ENCODE measurements at regions not wholly inside any gene's neighbourhood (a gene's known extent, or its start where the extent isn't known, plus 50 kb on each side); places are given as distances from the start of the nearest gene placed in this dataset.

DNA sequence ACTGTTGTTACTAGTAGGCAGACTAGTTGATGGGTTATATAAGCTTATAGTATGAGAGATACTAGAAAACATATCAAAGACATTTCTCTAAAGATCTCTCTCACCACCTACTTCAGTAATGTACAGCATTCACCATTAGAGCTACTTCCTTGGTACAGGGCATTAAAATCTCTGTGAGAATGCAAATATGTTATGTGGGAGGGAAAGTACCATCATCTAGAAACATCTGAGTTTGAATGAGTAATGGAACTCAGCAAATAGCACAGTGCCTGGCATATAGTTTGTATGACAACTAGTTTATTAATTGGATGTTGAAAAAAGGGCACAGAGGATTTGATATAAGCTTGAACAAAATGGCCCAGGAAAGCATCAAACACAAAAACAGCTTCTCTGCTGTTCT lies 211.1 kb downstream of the GLUD2 start:
- no peak for TF ChIP-seq SIN3A (IDR thresholded peaks at IDR 0.05; ENCODE audit: borderline replicate concordance, insufficient read depth, low read depth, low read length)
- TF ChIP-seq POLR2AphosphoS5 (IDR thresholded peaks at IDR 0.05; ENCODE audit: low read depth, low read length): no peak
- TF ChIP-seq TCF7L2 (IDR thresholded peaks at IDR 0.05; ENCODE audit: low read depth, low read length): no peak
- no peak for TF ChIP-seq REST (IDR thresholded peaks at IDR 0.05; ENCODE audit: insufficient read depth in 1 of 2, low read depth in 2 of 2, low read length in 1 of 2)
- no peak for TF ChIP-seq CTCF (IDR thresholded peaks at IDR 0.05)
- ChIA-PET POLR2A (no interaction called here), CTCF (no interaction called here)
- Histone ChIP-seq H3K9me3 (ENCODE audit: control insufficient read depth, insufficient read depth, low read depth, low read length) (no peaks in the 10 kb centered on the region), H3K27ac (ENCODE audit: low read length) (no peak overlapping the region), H3K27me3 (ENCODE audit: control insufficient read depth, insufficient read depth, low read length) (no peaks in the 10 kb centered on the region), H3K4me1 (ENCODE audit: control insufficient read depth, insufficient read depth, low read length) (no peaks in the 10 kb centered on the region), H3K36me3 (ENCODE audit: control insufficient read depth, insufficient read depth, low read length) (no peaks in the 10 kb centered on the region), H3K4me3 (ENCODE audit: low read depth in 2 of 2, low read length in 2 of 2) (no peak overlapping the region)
- in situ Hi-C loops (cut with HindIII; ENCODE audit: low pct_unique_long_range_greater_than_20kb, low sequenced_read_pairs) (no loop called here), intact Hi-C loops (cut with micrococcal nuclease; ENCODE audit: unreplicated experiment) (no loop called here)
- no TSS peak for BruUV-seq (replicated peaks)
- DNase-seq (ENCODE audit: low read depth, low spot score): no peak
- no peak for ATAC-seq

DNA sequence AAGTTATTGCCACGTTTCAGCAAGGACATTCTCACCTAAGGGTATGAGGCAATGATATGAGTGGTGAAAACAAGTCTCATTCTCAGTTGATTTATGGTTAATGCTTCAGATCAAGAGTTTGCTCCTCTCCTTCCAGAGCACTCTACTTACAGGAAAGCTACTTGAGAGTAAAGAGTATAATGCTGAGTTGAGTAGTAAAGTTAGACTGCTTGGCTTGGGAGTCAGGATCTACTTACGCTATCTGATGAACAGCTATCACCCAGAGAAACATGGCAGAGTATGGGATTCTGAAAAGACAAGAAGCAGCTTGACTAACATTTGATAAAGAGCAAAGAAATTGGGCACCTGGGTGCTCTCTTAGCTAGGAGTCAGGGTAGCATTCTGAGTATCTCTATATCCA lies 211.8 kb downstream of the GLUD2 start:
- TF ChIP-seq SIN3A (IDR thresholded peaks at IDR 0.05; ENCODE audit: borderline replicate concordance, insufficient read depth, low read depth, low read length) (no peak), REST (IDR thresholded peaks at IDR 0.05; ENCODE audit: insufficient read depth in 1 of 2, low read depth in 2 of 2, low read length in 1 of 2) (no peak), CTCF (IDR thresholded peaks at IDR 0.05) (no peak)
- POLR2A ChIA-PET: no interaction called here
- Histone ChIP-seq H3K27ac (ENCODE audit: low read length) (no peak overlapping the region), H3K27me3 (ENCODE audit: control insufficient read depth, insufficient read depth, low read length) (no peaks in the 10 kb centered on the region), H3K9me3 (ENCODE audit: control insufficient read depth, insufficient read depth, low read depth, low read length) (no peaks in the 10 kb centered on the region), H3K36me3 (ENCODE audit: control insufficient read depth, insufficient read depth, low read length) (no peaks in the 10 kb centered on the region), H3K4me1 (ENCODE audit: control insufficient read depth, insufficient read depth, low read length) (no peaks in the 10 kb centered on the region), H3K4me3 (ENCODE audit: low read depth in 2 of 2, low read length in 2 of 2) (no peak overlapping the region)
- no peak for ATAC-seq
- DNase-seq (ENCODE audit: low read depth, low spot score): no peak
- intact Hi-C loops (cut with micrococcal nuclease; ENCODE audit: unreplicated experiment): no loop called here
- CTCF ChIA-PET: no interaction called here
- in situ Hi-C loops (cut with HindIII; ENCODE audit: low pct_unique_long_range_greater_than_20kb, low sequenced_read_pairs): no loop called here
- BruUV-seq (replicated peaks): no TSS peak

Measured in Panc1 (cell line).